ENCODE measurements at regions not wholly inside any gene's neighbourhood (a gene's known extent, or its start where the extent isn't known, plus 50 kb on each side); places are given as distances from the start of the nearest gene placed in this dataset.
"Not testable (repeated sequence)": the region's sequence is repeated elsewhere in the genome, so short reads cannot be mapped to it uniquely, and the experiment has no call there.

DNA sequence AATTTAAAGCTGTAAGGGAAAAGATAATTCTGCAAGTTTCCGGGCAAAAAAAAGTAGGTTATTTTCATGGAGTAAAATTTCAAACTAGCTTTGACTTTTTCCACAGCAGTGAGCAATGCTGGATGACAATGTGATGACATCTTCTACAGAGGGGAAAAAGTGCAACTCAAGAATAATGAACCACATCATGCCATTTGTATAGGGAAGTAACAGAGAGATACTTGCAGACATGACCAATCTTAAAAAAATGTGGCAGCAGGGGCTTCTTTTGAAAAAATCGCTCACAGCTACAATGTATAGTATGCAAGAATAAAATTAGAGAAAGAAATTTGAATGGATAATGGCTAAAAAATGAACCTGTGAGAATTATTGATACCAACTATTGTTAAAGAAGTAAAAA is 115.5 kb downstream of the DHRS2 start:
- no peak for DNase-seq

DNA sequence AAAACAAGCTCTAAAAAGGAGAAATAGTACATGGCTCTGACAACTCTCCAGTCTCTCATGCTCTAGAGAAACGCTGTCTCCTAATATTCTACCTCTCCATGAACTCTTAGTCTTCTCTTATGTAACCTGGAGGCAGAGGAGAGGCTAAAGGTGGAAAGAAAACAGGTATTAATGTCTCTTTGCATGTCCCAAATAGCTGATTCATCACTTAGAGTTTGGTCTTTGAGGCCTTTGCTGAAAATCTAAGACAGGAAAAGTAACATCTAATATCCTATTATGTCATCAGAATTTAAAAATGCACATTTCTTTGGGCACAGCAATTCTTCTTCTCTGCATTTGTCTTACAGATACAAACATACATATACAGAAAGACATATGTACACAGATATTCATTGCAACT is 127.2 kb downstream of the DHRS2 start:
- DNase-seq, result no peak

GRCh38 chr14:23766737-23767401 is 130.7 kb downstream of the DHRS2 start:
- DNase-seq, result no peak

- DNase-seq, result not testable (repeated sequence)
These were observed 133.1 kb downstream of the DHRS2 start for GRCh38 chr14:23769221-23769728.

- DNase-seq, result no peak
These were observed 137.8 kb downstream of the DHRS2 start for GRCh38 chr14:23773981-23774380.

GRCh38 chr14:23776296-23776695 is 140.1 kb downstream of the DHRS2 start:
- DNase-seq, result no peak

GRCh38 chr14:23785208-23785607 is 149.0 kb downstream of the DHRS2 start:
- no peak for DNase-seq

GRCh38 chr14:23787436-23787835 is 151.3 kb downstream of the DHRS2 start:
- DNase-seq, result no peak

GRCh38 chr14:23789696-23790095 is 153.5 kb downstream of the DHRS2 start:
- no peak for DNase-seq

- no peak for DNase-seq
These were observed 157.4 kb downstream of the DHRS2 start for GRCh38 chr14:23793532-23793931.

GRCh38 chr14:23800811-23801210 is 152.8 kb upstream of the DHRS4 start:
- DNase-seq, result no peak

- no peak for DNase-seq
These were observed 151.8 kb upstream of the DHRS4 start for GRCh38 chr14:23801766-23802165.

DNA sequence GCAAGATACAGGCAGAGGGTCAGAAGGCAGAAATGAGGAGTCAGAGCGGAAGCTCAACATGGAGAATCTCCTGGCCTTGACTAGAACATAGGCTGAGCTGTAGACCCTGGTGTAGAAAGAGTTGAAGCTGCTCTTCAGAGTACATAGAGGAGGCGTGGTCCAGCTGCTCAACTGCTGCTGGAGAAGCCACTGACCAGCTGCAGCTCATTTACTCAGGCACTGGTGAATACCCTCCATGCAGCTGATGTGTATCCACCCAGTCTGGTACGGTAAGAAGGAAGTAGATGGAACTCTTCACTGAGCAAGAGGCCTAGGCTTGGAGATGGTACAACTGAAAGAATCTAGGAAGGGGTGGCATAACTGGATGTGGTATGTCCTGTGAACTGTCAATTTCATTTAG is 148.8 kb upstream of the DHRS4 start:
- no peak for DNase-seq

DNA sequence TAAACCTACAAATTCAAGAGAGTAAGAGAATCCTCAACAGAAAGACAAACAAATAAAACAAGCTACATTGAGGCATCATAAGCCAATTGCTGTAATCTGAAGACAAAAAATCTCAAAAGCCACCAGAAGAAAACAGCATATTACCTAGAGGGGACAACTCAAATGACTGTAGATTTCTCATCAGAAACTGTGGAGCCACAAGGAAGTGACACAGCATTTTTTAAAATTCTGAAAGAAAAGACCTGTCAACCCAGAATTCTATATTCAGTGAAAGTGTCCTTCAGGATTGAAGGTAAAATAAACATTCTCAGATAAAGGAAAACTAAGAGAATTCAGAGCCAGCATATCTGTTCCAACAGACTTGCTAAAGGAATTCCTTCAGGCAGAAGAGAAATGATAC is 147.8 kb upstream of the DHRS4 start:
- no peak for DNase-seq

GRCh38 chr14:23814527-23815256 is 138.9 kb upstream of the DHRS4 start:
- no peak for DNase-seq

GRCh38 chr14:23816371-23816770 is 137.2 kb upstream of the DHRS4 start:
- no peak for DNase-seq

DNA sequence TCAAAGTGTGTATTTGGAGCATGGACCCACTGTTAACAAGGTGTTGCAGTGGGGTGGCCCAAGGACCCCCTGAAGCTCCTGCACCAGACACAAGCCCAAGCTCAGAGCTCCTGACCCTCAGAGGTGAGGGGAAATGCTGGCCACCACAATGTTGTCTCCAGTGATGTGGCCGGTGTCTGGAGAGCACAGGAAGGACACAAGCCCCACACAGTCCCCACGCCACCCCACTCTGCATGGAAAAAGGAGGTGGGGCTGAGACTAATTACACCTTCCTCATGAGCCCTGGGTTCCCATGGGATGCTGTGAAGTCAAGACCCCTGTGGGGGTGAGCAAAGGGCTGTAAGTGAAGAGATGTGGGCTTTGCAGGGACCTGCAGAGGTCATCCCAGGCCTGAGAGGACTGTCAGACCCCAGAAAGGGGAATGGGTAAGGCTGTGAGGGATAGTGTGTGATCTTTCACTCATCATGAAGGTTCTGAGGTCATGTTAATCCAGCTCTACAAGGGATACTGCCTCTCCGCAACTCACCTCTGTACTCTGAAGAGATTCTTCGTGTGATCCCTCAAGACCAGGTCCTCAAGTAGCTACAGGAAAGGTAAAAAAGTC is 136.3 kb upstream of the DHRS4 start:
- DNase-seq, result no peak

DNA sequence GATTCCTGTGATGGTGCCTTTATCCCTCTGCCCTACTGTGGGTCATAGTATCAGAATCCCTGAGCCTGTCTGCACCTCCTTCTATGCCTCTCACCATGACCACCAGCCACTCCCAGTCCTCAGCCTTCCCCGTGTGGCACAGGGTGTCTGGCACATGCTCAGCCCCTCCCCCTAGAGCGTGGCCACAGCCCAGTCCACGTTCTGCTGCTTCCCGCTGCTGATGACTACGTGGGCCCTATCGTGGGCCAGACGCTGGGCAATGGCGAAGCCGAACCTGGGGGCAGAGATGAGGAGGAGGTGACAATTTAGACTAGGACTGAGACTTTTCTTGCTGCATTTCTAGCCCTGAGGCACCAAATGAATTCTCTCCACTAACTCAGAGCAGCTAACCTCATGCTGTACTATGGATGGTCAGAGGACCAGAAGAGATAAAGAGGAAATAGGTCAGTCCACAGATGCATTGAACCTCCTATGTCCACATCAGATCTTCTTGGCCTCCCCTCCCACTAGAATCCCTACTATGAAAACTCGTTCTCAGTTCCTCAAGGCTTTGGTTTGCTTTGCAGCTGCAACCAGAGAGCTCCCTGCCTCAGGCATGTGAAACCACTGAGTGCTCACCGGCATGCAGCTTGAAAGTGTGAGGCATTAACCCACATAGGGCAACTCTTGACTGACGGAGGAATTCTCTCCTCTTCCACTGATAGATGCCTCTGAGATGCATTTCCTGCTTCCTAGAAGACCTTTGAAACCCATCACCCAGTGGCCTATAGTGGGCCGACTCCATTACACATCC is 126.3 kb upstream of the DHRS4 start:
- no peak for DNase-seq

GRCh38 chr14:23828001-23828400 is 125.6 kb upstream of the DHRS4 start:
- DNase-seq, result no peak

- no peak for DNase-seq
These were observed 125.0 kb upstream of the DHRS4 start for GRCh38 chr14:23828616-23829015.

GRCh38 chr14:23829736-23830471 is 123.7 kb upstream of the DHRS4 start:
- no peak for DNase-seq

GRCh38 chr14:23831596-23831995 is 122.0 kb upstream of the DHRS4 start:
- DNase-seq, result no peak

DNA sequence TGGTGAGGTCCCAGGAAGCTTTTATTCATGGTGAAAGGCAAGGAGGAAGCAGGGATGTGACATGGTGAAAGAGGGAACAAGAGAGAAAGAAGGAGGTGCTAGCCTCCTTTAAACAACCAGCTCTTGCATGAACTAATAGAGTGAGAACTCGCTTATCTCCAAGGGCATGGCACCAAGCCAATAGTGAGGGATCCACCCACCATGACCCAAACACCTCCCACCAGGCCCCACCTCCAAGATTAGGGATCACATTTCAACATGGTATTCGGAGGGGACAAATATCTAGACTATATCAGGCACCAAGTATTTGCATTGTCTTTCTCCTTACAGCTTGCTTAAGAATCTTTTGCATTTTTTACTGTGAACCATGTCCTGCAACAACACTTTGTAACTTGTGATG is 91.9 kb upstream of the DHRS4 start:
- no peak for DNase-seq
